ENCODE measurements at regions not wholly inside any gene's neighbourhood (a gene's known extent, or its start where the extent isn't known, plus 50 kb on each side); places are given as distances from the start of the nearest gene placed in this dataset.

DNA sequence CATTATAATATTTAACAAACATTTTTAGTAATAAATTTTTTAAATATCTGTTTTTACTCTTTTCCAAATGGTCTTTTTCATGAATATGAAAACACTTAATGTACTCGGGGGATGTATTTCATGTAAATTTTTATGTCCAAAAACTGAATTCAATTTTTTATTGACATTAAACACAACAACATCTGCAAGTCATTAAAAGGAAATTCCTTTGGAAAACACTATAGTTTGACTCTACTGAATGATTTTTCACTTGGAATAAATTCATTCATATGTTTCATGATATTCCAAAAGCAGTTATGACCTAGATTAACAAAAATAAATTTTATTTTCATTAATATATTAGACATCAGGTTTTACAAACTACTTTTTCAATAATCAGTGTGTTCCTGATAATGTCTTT lies 239.8 kb upstream of the AGTR1 start:
- TF ChIP-seq, protein P1, sequence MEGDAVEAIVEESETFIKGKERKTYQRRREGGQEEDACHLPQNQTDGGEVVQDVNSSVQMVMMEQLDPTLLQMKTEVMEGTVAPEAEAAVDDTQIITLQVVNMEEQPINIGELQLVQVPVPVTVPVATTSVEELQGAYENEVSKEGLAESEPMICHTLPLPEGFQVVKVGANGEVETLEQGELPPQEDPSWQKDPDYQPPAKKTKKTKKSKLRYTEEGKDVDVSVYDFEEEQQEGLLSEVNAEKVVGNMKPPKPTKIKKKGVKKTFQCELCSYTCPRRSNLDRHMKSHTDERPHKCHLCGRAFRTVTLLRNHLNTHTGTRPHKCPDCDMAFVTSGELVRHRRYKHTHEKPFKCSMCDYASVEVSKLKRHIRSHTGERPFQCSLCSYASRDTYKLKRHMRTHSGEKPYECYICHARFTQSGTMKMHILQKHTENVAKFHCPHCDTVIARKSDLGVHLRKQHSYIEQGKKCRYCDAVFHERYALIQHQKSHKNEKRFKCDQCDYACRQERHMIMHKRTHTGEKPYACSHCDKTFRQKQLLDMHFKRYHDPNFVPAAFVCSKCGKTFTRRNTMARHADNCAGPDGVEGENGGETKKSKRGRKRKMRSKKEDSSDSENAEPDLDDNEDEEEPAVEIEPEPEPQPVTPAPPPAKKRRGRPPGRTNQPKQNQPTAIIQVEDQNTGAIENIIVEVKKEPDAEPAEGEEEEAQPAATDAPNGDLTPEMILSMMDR (IDR thresholded peaks at IDR 0.05) = no peak
- TF ChIP-seq POLR2A (IDR thresholded peaks at IDR 0.05) = no peak
